GM23248 (cell line): ENCODE measurements at regions not wholly inside any gene's neighbourhood (a gene's known extent, or its start where the extent isn't known, plus 50 kb on each side); places are given as distances from the start of the nearest gene placed in this dataset.

Experiments
- EZH2 ChIP-seq: fragments of 200-600 bp; sonication (generic); IDR thresholded peaks from 2 replicates; pipeline ENCODE4 v1.6.1; 2018; ENCODE audit warnings: antibody characterized with exemption, mild to moderate bottlenecking; ENCODE audit not compliant: insufficient read depth, poor library complexity, severe bottlenecking
- EZH2phosphoT487 ChIP-seq: fragments of 200-600 bp; sonication (generic); IDR thresholded peaks from 2 replicates; pipeline ENCODE4 v1.6.1; 2018; ENCODE audit warnings: antibody characterized with exemption, moderate library complexity, mild to moderate bottlenecking, low read depth; ENCODE audit not compliant: insufficient read depth

GRCh38 chr9:118962426-118962825, 406.8 kb downstream of the BRINP1 start:
- TF ChIP-seq EZH2 (no peak), EZH2phosphoT487 (no peak)
